RWPE2 (cell line): ENCODE measurements at regions not wholly inside any gene's neighbourhood (a gene's known extent, or its start where the extent isn't known, plus 50 kb on each side); places are given as distances from the start of the nearest gene placed in this dataset.
"Not testable (repeated sequence)": the region's sequence is repeated elsewhere in the genome, so short reads cannot be mapped to it uniquely, and the experiment has no call there.

Source experiments
- ATAC-seq: fragments of 200-7000 bp; cut with Tn5 transposase; 3 replicates; pipeline ENCODE4 v1.9.1; 2021; ENCODE audit warnings: low read depth
- DNase-seq: peaks from one replicate; pipeline ENCODE4 v3.0.0-alpha.2; 2020; ENCODE audit warnings: low spot score
- H3K27ac ChIP-seq: fragments of 450-650 bp; 2 replicates; pipeline ENCODE4 v1.5.1; 2017; ENCODE audit warnings: mild to moderate bottlenecking; ENCODE audit not compliant: poor library complexity, severe bottlenecking
- H3K27me3 ChIP-seq: fragments of 250-450 bp; sonication (Bioruptor Pico); 2 replicates; pipeline ENCODE4 v1.5.1; 2021; ENCODE audit warnings: mild to moderate bottlenecking, moderate library complexity; ENCODE audit not compliant: insufficient read depth, poor library complexity, severe bottlenecking
- H3K36me3 ChIP-seq: fragments of 250-450 bp; sonication (Bioruptor Pico); 2 replicates; pipeline ENCODE4 v1.5.1; 2020; ENCODE audit warnings: low read depth, mild to moderate bottlenecking, moderate library complexity
- H3K4me1 ChIP-seq: fragments of 250-450 bp; sonication (Bioruptor Pico); 2 replicates; pipeline ENCODE4 v1.5.1; 2021; ENCODE audit warnings: mild to moderate bottlenecking, moderate library complexity; ENCODE audit not compliant: insufficient read depth, poor library complexity, severe bottlenecking
- H3K4me3 ChIP-seq: fragments of 250-450 bp; sonication (Bioruptor Pico); 2 replicates; pipeline ENCODE4 v1.5.1; 2021; ENCODE audit warnings: mild to moderate bottlenecking, moderate library complexity; ENCODE audit not compliant: severe bottlenecking
- H3K9me3 ChIP-seq: fragments of 250-450 bp; sonication (Bioruptor Pico); 2 replicates; pipeline ENCODE4 v1.5.1; 2021; ENCODE audit warnings: mild to moderate bottlenecking, moderate library complexity; ENCODE audit not compliant: severe bottlenecking
- TF ChIP-seq, protein P1 (sequence below): fragments of 450-650 bp; IDR thresholded peaks from one replicate; pipeline ENCODE4 v1.5.1; 2017; ENCODE audit warnings: mild to moderate bottlenecking, moderate library complexity; ENCODE audit not compliant: poor library complexity, severe bottlenecking

DNA sequence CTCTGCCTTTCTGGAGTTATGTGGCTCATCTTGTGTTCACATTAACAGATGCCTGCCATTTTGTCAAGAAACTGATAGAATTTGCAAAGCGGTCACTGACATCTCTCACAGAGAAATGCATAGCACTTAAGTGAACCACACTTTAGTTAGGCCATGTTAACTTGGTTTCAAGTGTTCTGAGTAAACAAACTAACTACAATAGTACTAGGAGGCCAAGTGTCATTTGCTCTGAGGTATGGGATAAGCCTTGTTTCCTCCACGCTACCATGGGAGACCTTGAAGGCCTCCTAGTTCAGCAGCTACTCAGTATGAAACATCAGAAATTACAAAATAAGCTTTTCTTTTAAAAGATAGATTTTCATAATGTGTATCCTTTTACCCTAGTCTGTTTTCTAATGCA is 143.5 kb upstream of the MARCKS start:
- H3K4me3 ChIP-seq: no peak overlapping the region
- TF ChIP-seq, protein P1, sequence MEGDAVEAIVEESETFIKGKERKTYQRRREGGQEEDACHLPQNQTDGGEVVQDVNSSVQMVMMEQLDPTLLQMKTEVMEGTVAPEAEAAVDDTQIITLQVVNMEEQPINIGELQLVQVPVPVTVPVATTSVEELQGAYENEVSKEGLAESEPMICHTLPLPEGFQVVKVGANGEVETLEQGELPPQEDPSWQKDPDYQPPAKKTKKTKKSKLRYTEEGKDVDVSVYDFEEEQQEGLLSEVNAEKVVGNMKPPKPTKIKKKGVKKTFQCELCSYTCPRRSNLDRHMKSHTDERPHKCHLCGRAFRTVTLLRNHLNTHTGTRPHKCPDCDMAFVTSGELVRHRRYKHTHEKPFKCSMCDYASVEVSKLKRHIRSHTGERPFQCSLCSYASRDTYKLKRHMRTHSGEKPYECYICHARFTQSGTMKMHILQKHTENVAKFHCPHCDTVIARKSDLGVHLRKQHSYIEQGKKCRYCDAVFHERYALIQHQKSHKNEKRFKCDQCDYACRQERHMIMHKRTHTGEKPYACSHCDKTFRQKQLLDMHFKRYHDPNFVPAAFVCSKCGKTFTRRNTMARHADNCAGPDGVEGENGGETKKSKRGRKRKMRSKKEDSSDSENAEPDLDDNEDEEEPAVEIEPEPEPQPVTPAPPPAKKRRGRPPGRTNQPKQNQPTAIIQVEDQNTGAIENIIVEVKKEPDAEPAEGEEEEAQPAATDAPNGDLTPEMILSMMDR: no peak
- no peaks in the 10 kb centered on the region for H3K9me3 ChIP-seq
- H3K36me3 ChIP-seq: no peaks in the 10 kb centered on the region
- no peaks in the 10 kb centered on the region for H3K27me3 ChIP-seq
- DNase-seq (no peak), ATAC-seq (no peak)
- H3K27ac ChIP-seq: no peak overlapping the region
- H3K4me1 ChIP-seq: no peaks in the 10 kb centered on the region

DNA sequence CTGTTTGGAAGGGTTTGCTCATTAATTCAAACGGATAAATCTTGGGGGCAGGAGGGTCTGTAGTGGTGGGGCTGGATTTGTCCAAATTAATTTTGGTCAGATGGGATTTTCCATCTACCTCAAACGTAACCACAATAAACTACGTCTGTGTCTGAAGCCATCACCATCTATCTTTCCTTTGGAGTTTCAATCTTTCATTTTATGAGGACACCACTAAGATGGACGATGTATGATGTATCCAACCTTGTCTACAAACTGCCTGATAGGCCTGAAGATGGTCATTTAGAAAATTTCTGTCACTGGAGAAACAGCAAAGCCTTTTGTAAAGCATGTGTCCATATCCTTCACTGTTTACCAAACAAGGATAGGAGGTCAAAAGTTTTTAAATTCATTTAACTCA is 138.6 kb upstream of the MARCKS start:
- H3K4me1 ChIP-seq: no peaks in the 10 kb centered on the region
- DNase-seq (no peak), ATAC-seq (no peak)
- H3K9me3 ChIP-seq: no peaks in the 10 kb centered on the region
- H3K4me3 ChIP-seq: no peak overlapping the region
- H3K36me3 ChIP-seq: no peaks in the 10 kb centered on the region
- TF ChIP-seq, protein P1: no peak
- H3K27me3 ChIP-seq: no peaks in the 10 kb centered on the region
- no peak overlapping the region for H3K27ac ChIP-seq

DNA sequence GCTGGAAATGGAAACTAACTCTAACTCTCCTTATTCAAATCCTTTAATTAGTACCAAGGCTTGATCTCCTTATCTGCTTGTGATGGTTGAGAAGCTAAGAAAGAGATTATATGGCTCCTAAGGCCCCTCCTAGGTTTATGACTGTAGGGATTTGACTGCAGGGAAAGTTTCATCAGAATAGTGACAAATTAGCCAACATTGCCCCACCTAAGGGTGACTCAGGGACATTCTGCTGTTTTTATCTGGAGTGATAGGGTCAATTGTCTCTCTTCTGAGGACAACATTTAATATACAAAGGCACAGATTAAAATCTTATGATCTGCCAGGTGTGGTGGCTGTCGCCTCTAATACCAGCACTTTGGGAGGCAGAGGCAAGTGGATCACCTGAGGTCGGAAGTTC is 138.1 kb upstream of the MARCKS start:
- DNase-seq (no peak), ATAC-seq (no peak)
- no peaks in the 10 kb centered on the region for H3K4me1 ChIP-seq
- TF ChIP-seq, protein P1: no peak
- no peaks in the 10 kb centered on the region for H3K9me3 ChIP-seq
- H3K27ac ChIP-seq: no peak overlapping the region
- H3K4me3 ChIP-seq: no peak overlapping the region
- no peaks in the 10 kb centered on the region for H3K36me3 ChIP-seq
- no peaks in the 10 kb centered on the region for H3K27me3 ChIP-seq

DNA sequence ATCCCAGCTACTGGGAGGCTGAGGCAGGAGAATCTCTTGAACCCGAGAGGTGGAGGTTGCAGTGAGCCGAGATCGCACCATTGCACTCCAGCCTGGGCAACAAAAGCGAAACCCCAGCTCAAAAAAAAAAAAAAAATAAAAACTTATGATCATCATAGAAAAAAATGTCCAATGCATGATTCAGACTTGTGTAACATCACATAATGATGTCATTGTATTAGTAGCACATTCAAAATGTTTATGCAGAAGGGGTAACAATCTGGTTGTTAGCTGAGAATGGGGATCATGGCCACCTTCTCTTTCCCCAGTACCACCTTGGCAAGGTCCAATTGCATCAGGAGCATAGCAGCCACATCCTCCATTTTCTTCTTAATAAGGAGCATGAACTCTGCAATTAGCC is 137.6 kb upstream of the MARCKS start:
- no peaks in the 10 kb centered on the region for H3K27me3 ChIP-seq
- TF ChIP-seq, protein P1: no peak
- no peaks in the 10 kb centered on the region for H3K36me3 ChIP-seq
- DNase-seq (no peak), ATAC-seq (no peak)
- no peaks in the 10 kb centered on the region for H3K4me1 ChIP-seq
- no peak overlapping the region for H3K4me3 ChIP-seq
- no peaks in the 10 kb centered on the region for H3K9me3 ChIP-seq
- H3K27ac ChIP-seq: no peak overlapping the region

DNA sequence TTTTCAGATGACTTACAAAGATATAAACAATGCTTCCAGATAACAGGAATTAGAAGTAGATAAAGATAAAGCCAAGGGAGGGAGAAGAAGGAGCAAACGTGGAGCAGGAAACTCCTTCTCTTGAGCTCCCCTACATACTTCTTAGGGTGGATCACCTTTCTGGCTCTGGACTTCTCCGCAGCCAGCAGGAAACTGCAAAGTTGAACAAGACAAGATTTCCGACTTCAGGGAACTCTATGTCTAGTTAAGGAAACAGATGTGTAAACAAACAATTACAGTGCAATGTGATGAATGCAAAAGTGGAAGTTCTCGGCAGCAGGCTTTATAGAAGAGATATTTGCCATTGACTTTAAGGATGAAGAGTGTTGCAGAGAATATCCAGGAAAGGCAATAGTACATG is 134.0 kb upstream of the MARCKS start:
- H3K9me3 ChIP-seq: no peaks in the 10 kb centered on the region
- no peaks in the 10 kb centered on the region for H3K4me1 ChIP-seq
- ATAC-seq (no peak), DNase-seq (no peak)
- TF ChIP-seq, protein P1: no peak
- H3K27me3 ChIP-seq: no peaks in the 10 kb centered on the region
- no peak overlapping the region for H3K27ac ChIP-seq
- no peak overlapping the region for H3K4me3 ChIP-seq
- H3K36me3 ChIP-seq: no peaks in the 10 kb centered on the region

DNA sequence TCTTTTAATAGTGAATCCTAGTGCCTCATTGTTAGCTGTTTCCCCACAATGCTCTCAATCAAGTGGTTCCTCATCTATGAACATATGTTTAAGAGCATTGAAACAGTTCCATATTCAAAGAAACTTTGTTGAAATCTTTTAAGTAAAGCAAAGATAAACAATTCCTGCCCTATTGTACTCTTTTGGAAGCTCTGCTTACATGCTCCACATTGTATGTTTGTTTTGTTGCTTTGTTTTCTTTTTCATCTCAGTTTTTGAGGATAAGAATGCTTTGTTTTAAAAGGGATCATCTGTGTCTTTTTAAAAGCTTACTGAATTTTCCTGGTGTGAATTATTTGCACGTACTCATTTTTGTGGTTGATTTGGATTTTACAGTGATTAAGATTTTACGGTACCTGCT is 132.2 kb upstream of the MARCKS start:
- not testable (repeated sequence) for H3K9me3 ChIP-seq, H3K4me3 ChIP-seq, H3K36me3 ChIP-seq, ATAC-seq, H3K27ac ChIP-seq, DNase-seq, H3K27me3 ChIP-seq, H3K4me1 ChIP-seq
